K562 (cell line): ENCODE measurements at regions not wholly inside any gene's neighbourhood (a gene's known extent, or its start where the extent isn't known, plus 50 kb on each side); places are given as distances from the start of the nearest gene placed in this dataset.

Experiments used
- ATAC-seq: fragments of 200-7000 bp; cut with Tn5 transposase; 3 replicates; pipeline ENCODE4 v1.9.1; 2020; ENCODE audit warnings: moderate library complexity
- BruUV-seq: library from RNA; stranded (reverse); fragments of 400-500 nt; replicated peaks from 2 replicates; lab custom pipeline; 2021; lab: Mats Ljungman, UMichigan
- CTCF ChIA-PET: fragments of 300-600 bp; formaldehyde crosslinking; extraction: SDS; loops from one replicate; lab custom pipeline; 2021; ENCODE audit warnings: low intra/inter-chr PET ratio; lab: Yijun Ruan, JAX
- POLR2A ChIA-PET: fragments of 300-600, 350-650 bp; sonication (Branson Sonifier 250); formaldehyde crosslinking; extraction: SDS; loops from one replicate; lab custom pipeline; 2021; ENCODE audit warnings: antibody characterized with exemption, inconsistent platforms; lab: Yijun Ruan, JAX
- DNase-seq, 4 experiments: peaks; one replicate each; pipeline versions ENCODE4 v3.0.0 to v3.0.0-alpha.2; 2011 to 2018; ENCODE audit warnings: low spot score in 3 of 4, mixed read lengths in 3 of 4; ENCODE audit errors: extremely low read depth in 1 of 4
- FAIRE-seq: peaks from 2 replicates; lab custom pipeline; 2011; peaks lifted over from hg19 to GRCh38; lab: Jason Lieb, UNC
- H2AFZ ChIP-seq: 2 replicates; pipeline ENCODE4 v1.6.0; 2011; ENCODE audit warnings: low read depth, low read length, control low read depth, inconsistent platforms
- H3K27ac ChIP-seq: fragments of 200-600 bp; 3 replicates; pipeline ENCODE4 v1.8.0; 2011; ENCODE audit warnings: low read depth, mild to moderate bottlenecking, control low read depth, inconsistent platforms, low read length, moderate library complexity, mixed read lengths; ENCODE audit errors: extremely low read depth
- H3K27me3 ChIP-seq, 2 experiments: fragments of 300-600 bp in 1 of 2; 2 replicates in 1 of 2; 3 replicates in 1 of 2; pipeline versions ENCODE4 v1.6.0 to v1.8.0; 2011; ENCODE audit warnings: inconsistent platforms in 2 of 2, low read length in 2 of 2, mild to moderate bottlenecking in 1 of 2, mixed read lengths in 1 of 2, moderate library complexity in 1 of 2; ENCODE audit not compliant: control insufficient read depth in 2 of 2, insufficient read depth in 2 of 2
- H3K36me3 ChIP-seq: fragments of 300-600 bp; 3 replicates; pipeline ENCODE4 v1.8.0; 2011; ENCODE audit warnings: mild to moderate bottlenecking, low read length, inconsistent platforms; ENCODE audit not compliant: control insufficient read depth, insufficient read depth
- H3K4me1 ChIP-seq, 2 experiments: fragments of 200-600 bp in 1 of 2; replicated peaks in 1 of 2; 2 replicates in 1 of 2; 3 replicates in 1 of 2; pipeline versions ENCODE4 v1.5.1 to v1.8.0; 2011; ENCODE audit warnings: inconsistent platforms in 2 of 2, low read length in 2 of 2, mild to moderate bottlenecking in 1 of 2, mixed read lengths in 1 of 2, moderate library complexity in 1 of 2; ENCODE audit not compliant: control insufficient read depth in 2 of 2, insufficient read depth in 2 of 2
- H3K4me2 ChIP-seq: 2 replicates; pipeline ENCODE4 v1.6.1; 2011; ENCODE audit warnings: low read length, control low read depth, inconsistent platforms, mixed read lengths; ENCODE audit not compliant: insufficient read depth
- H3K4me3 ChIP-seq: fragments of 200-600 bp; sonication (generic), shearing (Covaris generic); 2 replicates; pipeline ENCODE4 v1.5.1; 2016; ENCODE audit warnings: control low read depth, inconsistent platforms
- H3K79me2 ChIP-seq: fragments of 200-600 bp; 3 replicates; pipeline ENCODE4 v1.8.0; 2011; ENCODE audit warnings: low read length, inconsistent platforms; ENCODE audit not compliant: control insufficient read depth, insufficient read depth
- H3K9ac ChIP-seq, 2 experiments: 2 replicates each; pipeline versions ENCODE4 v1.6.0 to v1.6.1; 2011; ENCODE audit warnings: low read depth in 2 of 2, low read length in 2 of 2, control low read depth in 1 of 2, inconsistent platforms in 1 of 2, mild to moderate bottlenecking in 1 of 2, mixed read lengths in 1 of 2; ENCODE audit not compliant: insufficient read depth in 1 of 2
- H3K9me1 ChIP-seq: one replicate; pipeline ENCODE4 v1.6.0; 2011; ENCODE audit warnings: inconsistent platforms, mild to moderate bottlenecking, low read length, moderate library complexity; ENCODE audit not compliant: control insufficient read depth, insufficient read depth
- H3K9me3 ChIP-seq: replicated peaks from 2 replicates; pipeline ENCODE4 v1.5.1; 2011; ENCODE audit warnings: low read depth, low read length, inconsistent platforms; ENCODE audit not compliant: control insufficient read depth, insufficient read depth
- H4K20me1 ChIP-seq: replicated peaks from 2 replicates; pipeline ENCODE4 v1.6.1; 2011; ENCODE audit warnings: low read length, inconsistent platforms, mixed read lengths; ENCODE audit not compliant: control insufficient read depth, insufficient read depth
- DACH1 ChIP-seq: fragments of 450-650 bp; IDR thresholded peaks from 2 replicates; pipeline ENCODE4 v1.6.1; 2018; ENCODE audit not compliant: partially characterized antibody
- EP300 ChIP-seq: IDR thresholded peaks from 2 replicates; pipeline ENCODE4 v1.6.1; 2012; ENCODE audit warnings: low read length, improper control_type of control experiment
- FIP1L1 ChIP-seq: fragments of 200-400 bp; formaldehyde crosslinking; IDR thresholded peaks from 2 replicates; pipeline ENCODE4 v1.6.1; 2018; ENCODE audit warnings: mild to moderate bottlenecking, low read depth, low read length; ENCODE audit not compliant: poor library complexity, severe bottlenecking
- GATA2 ChIP-seq: sonication (generic); formaldehyde crosslinking; IDR thresholded peaks from 2 replicates; pipeline ENCODE4 v1.4.0; 2020; ENCODE audit warnings: mild to moderate bottlenecking, missing genetic modification reagents
- GTF2B ChIP-seq: IDR thresholded peaks from 2 replicates; pipeline ENCODE4 v1.6.1; 2011; ENCODE audit not compliant: insufficient read length; ENCODE audit errors: extremely low read depth
- HSF4 ChIP-seq: fragments of 250-450 bp; sonication (Bioruptor Pico); IDR thresholded peaks from 2 replicates; pipeline ENCODE4 v2.1.2; 2022; ENCODE audit warnings: mild to moderate bottlenecking, moderate library complexity, borderline replicate concordance
- KAT8 ChIP-seq: fragments of 450-650 bp; IDR thresholded peaks from 2 replicates; pipeline ENCODE4 v1.6.1; 2016; ENCODE audit warnings: low read depth, mild to moderate bottlenecking
- KLF1 ChIP-seq: fragments of 450-650 bp; IDR thresholded peaks from 2 replicates; pipeline ENCODE4 v1.6.1; 2016; ENCODE audit warnings: missing genetic modification characterization, missing compliant biosample characterization
- MCM3 ChIP-seq: fragments of 450-650 bp; IDR thresholded peaks from 2 replicates; pipeline ENCODE4 v1.6.1; 2016
- MEF2A ChIP-seq: IDR thresholded peaks from 2 replicates; pipeline ENCODE4 v1.6.1; 2011; ENCODE audit warnings: low read depth, mild to moderate bottlenecking, low read length, moderate library complexity; ENCODE audit not compliant: control insufficient read depth
- MTA1 ChIP-seq: fragments of 450-650 bp; IDR thresholded peaks from 2 replicates; pipeline ENCODE4 v1.6.1; 2017; ENCODE audit warnings: borderline replicate concordance
- PTBP1 ChIP-seq: fragments of 200-400 bp; formaldehyde crosslinking; IDR thresholded peaks from 2 replicates; pipeline ENCODE4 v1.6.1; 2017; ENCODE audit warnings: low read depth, low read length
- RBBP5 ChIP-seq: fragments of 200-600 bp; sonication (generic); IDR thresholded peaks from 2 replicates; pipeline ENCODE4 v1.6.1; 2012; ENCODE audit warnings: borderline replicate concordance, mild to moderate bottlenecking, low read length, control low read depth, inconsistent platforms; ENCODE audit not compliant: insufficient read depth, poor library complexity, severe bottlenecking
- SMARCE1 ChIP-seq: fragments of 450-650 bp; IDR thresholded peaks from 2 replicates; pipeline ENCODE4 v1.7.1; 2016; ENCODE audit warnings: mild to moderate bottlenecking
- TRIM28 ChIP-seq: fragments of 450-650 bp; IDR thresholded peaks from 2 replicates; pipeline ENCODE4 v1.6.1; 2017
- ZFP1 ChIP-seq: fragments of 450-650 bp; formaldehyde crosslinking; IDR thresholded peaks from 2 replicates; pipeline ENCODE4 v1.4.0; 2020; ENCODE audit warnings: mild to moderate bottlenecking, mixed read lengths
- WGBS: fragments of 100-300 bp; shearing (Covaris generic); methylation state at CpG from one replicate; pipeline ENCODE4 v1.1.6; 2016; ENCODE audit warnings: low coverage, mixed read lengths; ENCODE audit not compliant: insufficient coverage; ENCODE audit errors: missing lambda C conversion rate; 5-methylcytosine and 5-hydroxymethylcytosine counted together
- in situ Hi-C: fragments of 300-500 bp; cut with MboI; formaldehyde crosslinking; loops from 4 replicates; pipeline ENCODE4 v1.15.0; 2018; ENCODE audit warnings: inconsistent platforms, mixed read lengths
- intact Hi-C: fragments of 100-400 bp; cut with micrococcal nuclease; formaldehyde crosslinking; loops from 2 replicates; pipeline ENCODE4 v1.14.2; 2022
- TF ChIP-seq, protein P1 (sequence below): IDR thresholded peaks from 2 replicates; pipeline ENCODE4 v1.6.1; 2014; ENCODE audit warnings: antibody characterized with exemption
- TF ChIP-seq, protein P2 (sequence below): fragments of 250-450 bp; sonication (Bioruptor Pico); IDR thresholded peaks from 2 replicates; pipeline ENCODE4 v1.4.0; 2020; ENCODE audit warnings: borderline replicate concordance

DNA sequence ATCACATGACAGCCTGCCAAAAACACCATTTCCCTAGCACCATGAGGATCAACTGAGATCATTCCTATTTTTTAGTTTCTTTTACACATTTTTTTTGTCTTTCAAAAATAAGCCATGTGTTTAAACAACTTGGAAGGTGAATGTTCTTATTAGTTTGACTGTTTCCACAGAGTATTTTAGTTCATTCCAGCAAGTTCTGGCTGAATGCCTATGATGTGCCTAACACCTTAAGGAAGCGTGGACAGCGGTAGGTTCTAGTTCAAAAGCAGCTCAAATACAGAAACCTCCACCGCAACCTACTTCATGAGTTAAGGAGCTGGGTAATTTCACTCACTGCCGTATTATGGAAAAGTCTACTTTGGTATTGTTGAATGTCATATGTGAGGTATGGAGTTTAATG, 101.3 kb upstream of the ADAMTS9 start:
- Histone ChIP-seq H3K4me1 (no peaks in the 10 kb centered on the region), H3K79me2 (no peaks in the 10 kb centered on the region), H4K20me1 (no peaks in the 10 kb centered on the region), H3K9ac (no peak overlapping the region), H3K4me2 (no peak overlapping the region), H3K4me3 (no peak overlapping the region), H2AFZ (no peak overlapping the region), H3K9me3 (no peaks in the 10 kb centered on the region), H3K9me1 (no peaks in the 10 kb centered on the region), H3K27me3 (no peaks in the 10 kb centered on the region; a peak in 1 of 5 replicates), H3K27ac (no peak overlapping the region), H3K36me3 (no peaks in the 10 kb centered on the region)
- ChIA-PET CTCF (no interaction called here), POLR2A (no interaction called here)
- no peak for DNase-seq
- FAIRE-seq, result no peak
- no peak for ATAC-seq
- intact Hi-C loops, result no loop called here
- in situ Hi-C loops, result no loop called here
- 8% methylated on average over 4 of the region's 4 CpGs for WGBS
- no TSS peak for BruUV-seq
- TF ChIP-seq DACH1 (no peak), MTA1 (no peak), GATA2 (CRISPR knock-in tag) (no peak), RBBP5 (no peak), HSF4 (CRISPR knock-in tag) (no peak), MCM3 (no peak), PTBP1 (no peak), FIP1L1 (no peak), TRIM28 (no peak), SMARCE1 (no peak), MEF2A (no peak), GTF2B (no peak), KAT8 (no peak), EP300 (no peak), ZFP1 (no peak), KLF1 (tag) (no peak)
- TF ChIP-seq, protein P1, sequence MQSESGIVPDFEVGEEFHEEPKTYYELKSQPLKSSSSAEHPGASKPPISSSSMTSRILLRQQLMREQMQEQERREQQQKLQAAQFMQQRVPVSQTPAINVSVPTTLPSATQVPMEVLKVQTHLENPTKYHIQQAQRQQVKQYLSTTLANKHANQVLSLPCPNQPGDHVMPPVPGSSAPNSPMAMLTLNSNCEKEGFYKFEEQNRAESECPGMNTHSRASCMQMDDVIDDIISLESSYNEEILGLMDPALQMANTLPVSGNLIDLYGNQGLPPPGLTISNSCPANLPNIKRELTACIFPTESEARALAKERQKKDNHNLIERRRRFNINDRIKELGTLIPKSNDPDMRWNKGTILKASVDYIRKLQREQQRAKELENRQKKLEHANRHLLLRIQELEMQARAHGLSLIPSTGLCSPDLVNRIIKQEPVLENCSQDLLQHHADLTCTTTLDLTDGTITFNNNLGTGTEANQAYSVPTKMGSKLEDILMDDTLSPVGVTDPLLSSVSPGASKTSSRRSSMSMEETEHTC, result no peak
- TF ChIP-seq, protein P2, sequence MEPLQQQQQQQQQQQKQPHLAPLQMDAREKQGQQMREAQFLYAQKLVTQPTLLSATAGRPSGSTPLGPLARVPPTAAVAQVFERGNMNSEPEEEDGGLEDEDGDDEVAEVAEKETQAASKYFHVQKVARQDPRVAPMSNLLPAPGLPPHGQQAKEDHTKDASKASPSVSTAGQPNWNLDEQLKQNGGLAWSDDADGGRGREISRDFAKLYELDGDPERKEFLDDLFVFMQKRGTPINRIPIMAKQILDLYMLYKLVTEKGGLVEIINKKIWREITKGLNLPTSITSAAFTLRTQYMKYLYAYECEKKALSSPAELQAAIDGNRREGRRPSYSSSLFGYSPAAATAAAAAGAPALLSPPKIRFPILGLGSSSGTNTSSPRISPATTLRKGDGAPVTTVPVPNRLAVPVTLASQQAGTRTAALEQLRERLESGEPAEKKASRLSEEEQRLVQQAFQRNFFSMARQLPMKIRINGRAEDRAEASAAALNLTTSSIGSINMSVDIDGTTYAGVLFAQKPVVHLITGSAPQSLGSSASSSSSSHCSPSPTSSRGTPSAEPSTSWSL (CRISPR knock-in tag), result no peak
